ENCODE measurements at regions not wholly inside any gene's neighbourhood (a gene's known extent, or its start where the extent isn't known, plus 50 kb on each side); places are given as distances from the start of the nearest gene placed in this dataset.

- Histone ChIP-seq H3K4me2 (ENCODE audit: low read depth, low read length, poor library complexity, severe bottlenecking) (no peak overlapping the region), H3K79me2 (ENCODE audit: insufficient read depth, low read length) (no peaks in the 10 kb centered on the region), H3F3A (ENCODE audit: low read depth) (no peaks in the 10 kb centered on the region), H3K9me2 (replicated peaks; ENCODE audit: low read depth, low read length) (no peaks in the 10 kb centered on the region), H4K20me1 (ENCODE audit: insufficient read depth, low read length, poor library complexity, severe bottlenecking) (no peaks in the 10 kb centered on the region), H3K4me1 (ENCODE audit: insufficient read depth, low read length, poor library complexity, severe bottlenecking) (no peaks in the 10 kb centered on the region), H3K27me3 (ENCODE audit: insufficient read depth, low read length, poor library complexity, severe bottlenecking) (no peaks in the 10 kb centered on the region), H2AFZ (ENCODE audit: low read length) (no peak overlapping the region), H3K4me3 (ENCODE audit: low read length, poor library complexity, severe bottlenecking) (no peak overlapping the region), H3K9me3 (ENCODE audit: insufficient read depth, low read depth, low read length) (no peaks in the 10 kb centered on the region), H3K9ac (ENCODE audit: low read depth, low read length, poor library complexity, severe bottlenecking) (no peak overlapping the region), H3K36me3 (ENCODE audit: insufficient read depth, low read length) (no peaks in the 10 kb centered on the region)
- TF ChIP-seq EZH2phosphoT487 (IDR thresholded peaks at IDR 0.05; ENCODE audit: borderline replicate concordance): no peak
- TF ChIP-seq, protein P1, sequence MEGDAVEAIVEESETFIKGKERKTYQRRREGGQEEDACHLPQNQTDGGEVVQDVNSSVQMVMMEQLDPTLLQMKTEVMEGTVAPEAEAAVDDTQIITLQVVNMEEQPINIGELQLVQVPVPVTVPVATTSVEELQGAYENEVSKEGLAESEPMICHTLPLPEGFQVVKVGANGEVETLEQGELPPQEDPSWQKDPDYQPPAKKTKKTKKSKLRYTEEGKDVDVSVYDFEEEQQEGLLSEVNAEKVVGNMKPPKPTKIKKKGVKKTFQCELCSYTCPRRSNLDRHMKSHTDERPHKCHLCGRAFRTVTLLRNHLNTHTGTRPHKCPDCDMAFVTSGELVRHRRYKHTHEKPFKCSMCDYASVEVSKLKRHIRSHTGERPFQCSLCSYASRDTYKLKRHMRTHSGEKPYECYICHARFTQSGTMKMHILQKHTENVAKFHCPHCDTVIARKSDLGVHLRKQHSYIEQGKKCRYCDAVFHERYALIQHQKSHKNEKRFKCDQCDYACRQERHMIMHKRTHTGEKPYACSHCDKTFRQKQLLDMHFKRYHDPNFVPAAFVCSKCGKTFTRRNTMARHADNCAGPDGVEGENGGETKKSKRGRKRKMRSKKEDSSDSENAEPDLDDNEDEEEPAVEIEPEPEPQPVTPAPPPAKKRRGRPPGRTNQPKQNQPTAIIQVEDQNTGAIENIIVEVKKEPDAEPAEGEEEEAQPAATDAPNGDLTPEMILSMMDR (conservative IDR thresholded peaks at IDR 0.05; ENCODE audit: low read length): no peak
Observed at GRCh38 chr12:88298761-88299242, 156.7 kb downstream of the TMTC3 start.

GRCh38 chr12:88299567-88300101 is 157.5 kb downstream of the TMTC3 start:
- Histone ChIP-seq H3K9me3 (ENCODE audit: insufficient read depth, low read depth, low read length) (no peaks in the 10 kb centered on the region), H3K27me3 (ENCODE audit: insufficient read depth, low read length, poor library complexity, severe bottlenecking) (no peaks in the 10 kb centered on the region), H3K79me2 (ENCODE audit: insufficient read depth, low read length) (no peaks in the 10 kb centered on the region), H3F3A (ENCODE audit: low read depth) (no peaks in the 10 kb centered on the region), H2AFZ (ENCODE audit: low read length) (no peak overlapping the region), H3K4me3 (ENCODE audit: low read length, poor library complexity, severe bottlenecking) (no peak overlapping the region), H3K4me1 (ENCODE audit: insufficient read depth, low read length, poor library complexity, severe bottlenecking) (no peaks in the 10 kb centered on the region), H4K20me1 (ENCODE audit: insufficient read depth, low read length, poor library complexity, severe bottlenecking) (no peaks in the 10 kb centered on the region), H3K9me2 (replicated peaks; ENCODE audit: low read depth, low read length) (no peaks in the 10 kb centered on the region), H3K9ac (ENCODE audit: low read depth, low read length, poor library complexity, severe bottlenecking) (no peak overlapping the region), H3K36me3 (ENCODE audit: insufficient read depth, low read length) (no peaks in the 10 kb centered on the region), H3K4me2 (ENCODE audit: low read depth, low read length, poor library complexity, severe bottlenecking) (no peak overlapping the region)
- TF ChIP-seq, protein P1 (conservative IDR thresholded peaks at IDR 0.05; ENCODE audit: low read length): no peak
- TF ChIP-seq EZH2phosphoT487 (IDR thresholded peaks at IDR 0.05; ENCODE audit: borderline replicate concordance): no peak

GRCh38 chr12:88300931-88301330 is 158.8 kb downstream of the TMTC3 start:
- Histone ChIP-seq H3K9me2 (replicated peaks; ENCODE audit: low read depth, low read length) (no peaks in the 10 kb centered on the region), H3K4me1 (ENCODE audit: insufficient read depth, low read length, poor library complexity, severe bottlenecking) (no peaks in the 10 kb centered on the region), H3K4me2 (ENCODE audit: low read depth, low read length, poor library complexity, severe bottlenecking) (no peak overlapping the region), H2AFZ (ENCODE audit: low read length) (no peak overlapping the region), H3K9ac (ENCODE audit: low read depth, low read length, poor library complexity, severe bottlenecking) (no peak overlapping the region), H3K36me3 (ENCODE audit: insufficient read depth, low read length) (no peaks in the 10 kb centered on the region), H3K4me3 (ENCODE audit: low read length, poor library complexity, severe bottlenecking) (no peak overlapping the region), H4K20me1 (ENCODE audit: insufficient read depth, low read length, poor library complexity, severe bottlenecking) (no peaks in the 10 kb centered on the region), H3F3A (ENCODE audit: low read depth) (no peaks in the 10 kb centered on the region), H3K79me2 (ENCODE audit: insufficient read depth, low read length) (no peaks in the 10 kb centered on the region), H3K9me3 (ENCODE audit: insufficient read depth, low read depth, low read length) (no peaks in the 10 kb centered on the region), H3K27me3 (ENCODE audit: insufficient read depth, low read length, poor library complexity, severe bottlenecking) (no peaks in the 10 kb centered on the region)
- no peak for TF ChIP-seq EZH2phosphoT487 (IDR thresholded peaks at IDR 0.05; ENCODE audit: borderline replicate concordance)
- TF ChIP-seq, protein P1 (conservative IDR thresholded peaks at IDR 0.05; ENCODE audit: low read length): no peak
